ENCODE measurements at regions not wholly inside any gene's neighbourhood (a gene's known extent, or its start where the extent isn't known, plus 50 kb on each side); places are given as distances from the start of the nearest gene placed in this dataset.

DNA sequence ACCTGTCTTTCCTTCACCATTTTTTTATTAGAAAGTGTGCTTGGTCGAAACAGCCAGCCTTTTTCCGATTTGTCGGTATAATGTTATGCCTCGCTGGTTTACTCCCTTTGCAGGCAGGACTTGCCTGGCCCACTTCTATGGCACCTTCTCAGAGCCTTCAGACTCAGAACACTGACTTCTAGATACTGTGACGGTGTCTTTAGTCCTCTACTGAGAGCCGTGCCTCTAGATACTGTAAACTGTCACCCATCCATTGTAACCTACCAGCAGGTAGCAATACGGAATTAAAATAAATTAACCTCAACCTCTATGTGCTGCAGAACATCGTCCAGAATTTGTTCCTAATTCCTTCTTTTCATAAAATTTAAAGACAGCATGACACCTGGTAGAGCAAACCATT is 247.7 kb upstream of the TTC14 start:
- peak; percentile 23 for DNase-seq

DNA sequence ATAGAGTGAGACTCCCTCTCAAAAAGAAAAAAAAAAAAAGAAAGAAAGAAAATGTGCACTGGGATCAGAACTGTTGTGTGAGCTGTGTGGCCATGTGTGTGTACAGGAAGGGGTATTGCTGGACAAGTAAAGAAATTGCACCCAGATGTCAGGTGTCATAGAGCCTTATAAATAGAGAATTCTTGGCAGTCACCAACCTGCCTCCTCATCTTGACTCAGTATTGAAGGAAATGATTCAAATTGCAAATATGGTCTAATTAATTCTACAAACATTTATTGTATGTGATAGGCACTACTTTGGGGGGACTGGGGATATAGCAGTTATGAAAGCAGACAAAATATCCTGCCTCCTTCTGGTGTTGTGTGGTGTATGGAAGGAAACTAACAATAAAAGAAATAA is 243.8 kb upstream of the TTC14 start:
- DNase-seq, result no peak

DNA sequence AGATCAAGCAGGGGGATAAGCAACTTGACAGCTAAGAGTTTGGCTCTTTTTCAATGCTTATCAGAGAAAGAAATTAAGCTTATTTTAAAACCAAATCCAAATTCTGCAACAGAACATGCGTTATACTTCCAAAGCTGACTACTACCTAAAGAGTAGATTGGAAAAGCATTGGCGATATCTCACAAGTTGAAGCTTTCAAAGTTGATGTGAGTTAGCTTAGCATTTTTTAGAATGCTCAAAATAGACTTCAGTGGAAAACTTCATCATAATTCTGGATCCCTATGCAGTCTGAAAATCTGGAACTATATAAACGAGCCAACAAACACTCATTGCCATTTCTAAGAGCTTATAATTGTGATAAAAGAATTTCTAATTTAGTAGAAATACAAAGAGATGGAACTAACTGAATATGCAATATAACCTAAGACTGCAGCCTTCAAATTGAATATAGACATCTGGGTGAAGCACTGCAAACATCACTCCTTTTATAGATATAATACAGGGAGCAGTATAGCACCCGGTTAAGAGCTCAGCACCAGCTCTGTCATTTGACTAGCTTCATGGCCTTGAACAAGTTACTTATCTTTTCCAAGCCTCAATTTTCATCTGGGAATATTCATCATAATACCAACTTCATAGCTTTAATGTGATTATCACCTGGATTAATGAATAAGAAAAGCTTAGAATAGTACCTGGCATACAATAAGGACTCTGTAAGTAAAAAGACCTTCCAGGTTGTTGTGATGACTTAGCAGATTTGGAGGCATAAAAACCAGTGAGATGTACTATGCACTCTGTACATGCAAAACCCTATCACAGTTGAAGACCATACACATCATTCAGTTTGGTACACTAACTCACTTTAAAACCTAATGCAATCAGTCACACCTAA is 242.7 kb upstream of the TTC14 start:
- no peak for DNase-seq

DNA sequence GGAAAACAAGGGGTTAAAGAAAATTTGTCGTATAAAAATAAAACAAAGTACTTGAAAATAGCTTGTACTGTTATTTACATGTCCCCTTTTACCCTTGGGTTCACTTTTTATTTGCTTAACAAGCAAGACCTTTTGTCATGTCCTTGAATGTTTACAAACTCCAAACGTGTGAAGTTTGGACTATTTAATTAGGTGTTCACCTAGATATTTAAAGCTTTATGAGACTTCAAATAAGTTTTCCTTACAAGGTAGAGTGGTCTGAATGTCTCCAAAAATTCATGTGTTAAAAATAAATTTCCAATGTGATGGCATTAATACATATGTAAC is 242.0 kb upstream of the TTC14 start:
- no peak for DNase-seq

DNA sequence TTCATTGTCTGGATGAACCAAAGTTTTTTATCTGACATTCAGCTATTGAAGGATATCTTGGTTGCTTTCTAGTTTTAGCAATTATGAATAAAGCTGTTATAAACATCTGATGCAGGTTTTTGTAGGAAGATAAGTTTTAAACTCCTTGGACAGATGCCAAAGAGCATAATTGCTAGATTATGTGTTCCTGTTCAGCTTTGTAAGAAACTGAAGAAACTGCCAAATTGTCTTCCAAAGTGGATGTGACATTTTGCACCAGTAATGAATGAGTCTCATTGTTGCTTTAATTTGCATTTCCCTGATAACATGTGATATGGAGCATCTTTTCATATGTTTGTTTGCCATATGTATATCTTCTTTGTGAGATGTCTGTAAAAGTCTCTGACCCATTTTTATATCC is 239.9 kb upstream of the TTC14 start:
- peak; percentile 16 for DNase-seq

DNA sequence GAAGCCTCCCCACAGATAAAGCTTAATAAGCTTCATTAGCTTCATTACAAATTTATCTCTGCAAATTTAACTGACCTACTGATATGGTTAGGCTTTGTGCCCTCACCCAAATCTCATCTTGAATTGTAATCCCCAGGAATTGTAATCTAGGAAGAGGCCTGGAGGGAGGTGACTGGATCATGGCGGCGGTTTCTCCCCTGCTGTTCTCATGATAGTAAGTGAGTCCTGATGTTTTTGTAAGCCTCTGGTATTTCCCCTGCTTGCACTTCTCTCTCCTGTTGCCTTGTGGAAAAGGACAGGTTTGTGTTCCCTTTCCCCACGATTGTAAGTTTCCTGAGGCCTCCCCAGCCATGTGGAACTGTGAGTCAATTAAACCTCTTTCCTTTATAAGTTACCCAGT is 226.1 kb upstream of the TTC14 start:
- DNase-seq, result no peak

DNA sequence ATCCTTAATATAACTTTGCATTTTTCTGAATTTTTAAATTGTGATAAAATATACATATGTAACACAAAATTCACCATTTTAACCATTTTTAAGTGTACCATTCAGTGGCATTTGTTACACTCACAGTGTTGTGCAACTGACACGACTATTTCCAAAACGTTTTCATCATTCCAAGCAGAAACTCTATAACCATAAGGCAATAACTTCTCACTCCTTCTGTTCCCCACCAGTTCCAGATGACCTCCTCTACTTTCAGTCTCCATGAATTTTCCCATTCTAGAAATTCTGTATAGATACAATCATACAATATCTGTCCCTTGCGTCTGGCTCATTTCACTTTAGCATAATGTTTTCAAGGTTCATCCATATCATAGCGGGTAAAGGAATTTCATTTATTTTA is 223.5 kb upstream of the TTC14 start:
- no peak for DNase-seq

DNA sequence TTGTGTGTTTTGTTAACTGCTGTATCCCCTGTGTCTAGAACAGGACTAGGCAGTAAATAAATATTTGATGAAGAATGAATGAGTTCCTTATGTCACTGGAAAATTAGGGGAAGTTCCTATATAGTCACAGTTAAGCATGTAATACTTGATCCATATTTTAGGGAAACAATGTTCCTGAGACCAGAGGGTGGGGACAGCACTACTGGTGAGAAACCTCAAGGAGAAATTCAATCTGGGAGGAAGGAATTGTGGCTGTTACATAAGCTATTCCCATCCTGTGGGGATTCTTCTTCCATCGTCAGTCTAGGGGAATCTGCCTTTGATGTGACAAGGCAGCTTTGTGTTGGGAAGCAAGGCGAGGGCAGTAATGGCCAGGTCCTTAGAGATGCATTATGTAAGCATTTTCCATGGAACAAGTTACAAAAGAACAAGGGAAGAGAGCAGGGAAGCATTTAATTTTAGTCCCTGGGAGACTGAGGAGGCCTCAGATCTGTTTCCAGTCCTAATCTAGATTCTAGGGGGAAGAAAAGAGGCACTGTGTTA is 219.3 kb upstream of the TTC14 start:
- no peak for DNase-seq

DNA sequence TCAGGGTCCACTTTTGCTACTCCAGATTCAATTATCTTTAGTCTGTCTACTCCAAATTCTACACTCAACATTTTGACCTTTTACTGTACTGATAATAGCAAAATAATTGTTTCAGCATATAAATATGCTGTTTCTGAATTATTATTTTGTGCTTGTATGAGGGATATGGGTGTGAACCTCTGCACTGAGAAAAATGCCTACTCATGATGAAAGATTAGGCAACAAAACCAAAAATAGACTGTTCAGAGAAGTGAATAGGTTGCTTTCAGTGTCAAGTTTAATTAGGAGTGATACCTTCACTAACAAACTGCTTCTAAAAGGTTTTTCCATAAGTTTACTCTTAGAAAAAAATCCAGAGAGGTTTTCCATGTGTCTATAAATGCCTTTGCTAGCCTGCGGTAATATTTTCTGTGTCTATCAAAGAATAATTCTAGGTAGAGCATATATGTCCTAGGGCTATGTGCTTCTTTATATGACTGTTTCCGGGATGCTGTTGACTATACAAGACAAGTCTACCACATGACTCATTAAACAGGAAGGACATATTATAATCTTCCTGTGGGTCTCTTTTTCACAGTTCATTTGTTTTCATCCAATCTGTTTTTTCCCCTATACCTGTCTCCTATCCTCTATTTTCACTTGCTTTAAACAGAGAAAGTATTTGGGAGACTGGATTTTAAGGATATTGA is 218.5 kb upstream of the TTC14 start:
- DNase-seq, result no peak

DNA sequence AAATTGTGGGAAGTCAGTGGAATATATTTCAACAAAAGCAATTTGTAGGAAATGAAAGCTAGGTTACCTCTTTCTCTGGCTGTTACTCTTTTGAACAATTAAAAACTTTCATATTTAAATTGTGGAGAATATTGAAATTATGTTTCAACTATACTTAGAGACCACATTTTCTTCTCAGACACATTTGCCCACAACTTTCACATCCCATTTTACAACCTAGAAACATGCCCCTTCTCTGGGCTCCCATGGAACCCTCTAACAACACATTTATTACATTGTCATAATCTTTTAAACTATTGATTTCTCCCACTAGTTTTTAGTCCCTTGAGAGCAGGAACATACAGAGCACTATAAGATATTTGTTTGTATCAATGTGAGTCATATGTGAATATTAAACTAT is 211.7 kb upstream of the TTC14 start:
- DNase-seq, result no peak

DNA sequence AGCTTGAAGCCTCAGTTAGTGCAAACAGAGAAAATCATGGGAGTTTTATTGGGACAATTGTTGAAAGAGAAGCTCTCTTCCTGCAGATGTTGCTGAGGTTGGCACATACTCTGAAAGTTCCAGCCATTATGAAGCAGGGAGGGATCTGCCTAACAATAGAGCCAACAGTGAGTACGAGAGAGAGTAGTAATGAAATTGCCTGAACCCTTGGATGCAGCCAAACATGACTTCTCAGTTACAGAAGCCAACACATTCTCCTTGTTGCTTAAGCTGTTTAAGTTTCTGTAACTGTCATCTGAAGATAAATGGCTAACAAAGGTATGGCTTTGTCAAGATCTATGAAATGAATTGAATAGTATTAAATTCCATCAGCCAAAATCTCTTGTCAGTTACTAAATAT is 211.0 kb upstream of the TTC14 start:
- DNase-seq, result no peak

DNA sequence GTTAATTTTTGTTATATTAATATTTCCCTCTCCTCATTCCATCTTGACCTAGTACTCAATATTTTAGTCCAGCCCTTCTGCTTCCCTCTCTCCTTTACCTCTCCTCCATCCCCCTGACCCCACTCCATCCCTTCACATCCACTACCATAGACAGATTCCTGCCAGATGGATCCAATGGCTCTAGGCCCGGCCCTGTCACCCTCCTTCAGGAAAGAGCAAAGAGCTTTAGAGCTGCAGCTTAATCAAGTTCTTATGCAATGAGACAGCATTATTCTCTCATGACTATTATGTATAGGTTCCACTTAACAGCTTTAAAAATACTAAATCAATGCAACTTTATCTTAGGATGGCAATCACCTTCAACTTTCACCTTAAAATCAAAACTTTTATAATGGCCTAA is 200.7 kb upstream of the TTC14 start:
- no peak for DNase-seq

DNA sequence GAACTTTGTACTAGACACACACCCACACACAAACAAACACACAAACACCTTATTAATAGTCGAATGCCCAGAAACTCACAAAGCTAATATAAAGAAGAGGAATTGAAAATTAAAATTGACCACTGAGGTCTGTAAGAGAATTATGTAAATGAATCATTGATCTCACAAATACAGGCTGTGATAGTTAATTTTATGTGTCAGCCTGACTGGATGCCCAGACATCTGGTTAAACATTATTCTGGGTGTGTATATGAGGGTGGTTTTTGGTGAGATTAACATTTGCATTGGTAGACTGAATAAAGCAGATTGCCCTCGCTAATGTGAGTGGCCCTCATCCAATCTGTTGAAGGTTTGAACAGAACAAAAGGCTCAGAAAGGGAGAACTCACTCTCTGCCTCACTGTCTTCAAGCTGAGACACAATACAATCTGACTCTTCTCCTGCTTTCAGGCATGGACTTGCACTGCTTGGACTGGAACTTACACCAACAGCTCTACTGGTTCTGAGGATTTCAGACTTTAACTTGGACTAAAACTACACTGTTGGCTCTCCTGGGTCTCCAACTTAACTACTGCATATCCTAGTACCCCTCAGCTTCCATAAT is 199.4 kb upstream of the TTC14 start:
- DNase-seq, result no peak

DNA sequence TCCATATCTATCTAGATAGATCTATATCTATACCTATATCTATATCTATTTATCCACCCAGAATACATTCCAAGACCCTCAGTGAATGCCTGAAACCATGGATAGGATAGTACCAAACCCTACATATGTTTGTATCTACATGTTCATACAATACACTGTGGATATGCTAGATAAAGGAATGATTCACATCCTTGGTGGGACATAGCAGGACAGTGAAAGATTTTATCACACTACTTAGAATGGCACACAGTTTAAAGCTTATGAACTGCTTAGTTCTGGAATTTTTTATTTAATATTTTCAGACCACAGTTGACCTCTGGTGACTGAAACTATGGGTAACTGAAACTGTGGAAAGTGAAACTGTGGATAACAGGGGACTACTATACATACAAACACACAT is 198.8 kb upstream of the TTC14 start:
- no peak for DNase-seq

DNA sequence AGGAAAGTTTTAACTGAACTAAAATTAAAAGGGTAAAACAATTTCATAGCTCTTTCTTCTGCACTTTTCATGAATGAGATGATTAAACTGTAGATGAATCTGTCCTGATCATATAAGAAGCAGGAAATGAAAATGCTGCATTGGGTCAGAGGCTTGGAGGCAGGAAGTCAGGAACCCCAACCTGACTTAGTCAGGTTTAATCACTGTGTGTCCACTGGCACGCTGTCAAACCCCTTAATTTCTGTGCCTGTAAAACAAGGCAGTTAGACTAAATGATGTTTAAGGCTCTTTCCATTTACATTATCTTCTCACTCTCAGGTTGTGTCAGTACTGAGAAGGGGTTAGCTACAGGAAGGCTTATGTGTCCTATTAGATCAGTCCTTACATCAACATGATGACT is 193.3 kb upstream of the TTC14 start:
- DNase-seq, result no peak

DNA sequence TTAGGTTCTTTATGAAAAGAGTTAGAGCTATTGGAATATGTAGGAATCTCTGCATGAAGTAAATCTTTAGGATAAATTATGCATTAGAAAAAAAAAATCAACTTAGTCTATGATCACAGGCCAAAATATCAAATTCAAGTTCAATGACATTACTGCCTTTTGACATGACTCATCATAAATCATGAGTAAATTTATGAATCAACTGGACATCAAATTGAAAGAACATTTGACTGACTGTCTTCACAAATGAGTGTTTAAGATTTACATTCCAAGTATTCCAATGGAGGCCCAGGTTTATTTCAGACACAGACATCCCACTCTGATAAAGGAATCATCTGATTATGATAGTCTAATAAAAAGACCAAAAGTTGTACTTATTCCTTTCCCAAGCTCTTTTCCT is 192.8 kb upstream of the TTC14 start:
- DNase-seq, result no peak

DNA sequence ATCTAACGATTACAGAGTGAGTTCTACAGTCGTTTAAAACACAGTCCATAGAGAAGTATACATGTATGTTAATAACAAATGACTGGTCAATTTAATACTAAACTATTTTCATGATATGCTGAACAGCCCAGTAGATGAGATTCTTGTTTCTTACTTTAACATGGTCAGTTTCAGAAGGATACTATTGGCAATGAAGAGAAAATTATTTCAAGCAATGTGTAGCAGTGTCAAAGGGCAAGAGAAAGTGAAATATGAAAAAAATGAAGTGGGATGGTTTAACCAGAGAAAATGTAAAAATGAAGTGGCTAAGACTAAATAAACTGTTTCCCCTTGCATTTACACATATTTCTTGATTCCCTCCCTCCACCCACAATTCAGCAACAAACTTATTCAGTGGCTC is 192.1 kb upstream of the TTC14 start:
- DNase-seq, result no peak

DNA sequence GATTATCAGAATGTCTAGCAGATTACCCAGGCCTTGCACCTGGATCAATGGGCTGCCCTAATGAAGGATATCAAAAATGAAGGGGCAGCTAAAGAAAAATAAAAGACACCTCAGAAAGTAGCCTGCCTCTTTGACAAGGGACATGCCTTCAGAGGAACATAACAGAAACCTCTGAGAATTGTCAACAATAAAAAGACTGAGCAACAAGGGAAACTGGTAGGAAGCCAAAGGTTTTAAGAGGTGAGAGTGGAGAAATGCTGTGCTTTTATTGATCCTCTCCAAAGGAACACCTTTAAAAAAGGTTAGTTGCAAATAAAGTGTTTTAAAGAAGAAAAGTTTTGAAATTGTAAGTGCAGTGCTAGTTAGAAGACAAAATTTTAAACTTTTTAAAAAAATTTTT is 187.8 kb upstream of the TTC14 start:
- no peak for DNase-seq

DNA sequence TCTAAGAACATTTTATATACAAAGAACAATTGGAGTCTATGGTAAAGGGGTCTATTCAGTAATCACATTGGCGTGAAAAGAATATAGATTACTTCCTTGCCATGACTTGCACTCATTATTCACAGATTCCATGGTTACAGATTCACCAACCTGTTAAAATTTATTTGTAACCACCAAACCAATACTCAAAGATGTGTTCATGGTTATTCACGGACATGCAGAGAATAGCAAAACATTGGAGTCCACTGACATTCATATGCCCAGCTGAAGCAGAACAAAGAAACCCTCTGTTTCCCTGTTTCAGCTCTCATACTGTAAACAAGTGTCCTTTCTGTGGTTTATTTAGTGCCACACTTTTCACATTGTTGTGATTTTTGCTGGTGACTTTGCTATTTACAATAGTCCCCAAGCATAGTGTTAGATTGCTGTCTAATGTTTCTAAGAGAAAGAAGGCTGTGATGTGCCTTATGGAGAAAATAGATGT is 185.8 kb upstream of the TTC14 start:
- no peak for DNase-seq

DNA sequence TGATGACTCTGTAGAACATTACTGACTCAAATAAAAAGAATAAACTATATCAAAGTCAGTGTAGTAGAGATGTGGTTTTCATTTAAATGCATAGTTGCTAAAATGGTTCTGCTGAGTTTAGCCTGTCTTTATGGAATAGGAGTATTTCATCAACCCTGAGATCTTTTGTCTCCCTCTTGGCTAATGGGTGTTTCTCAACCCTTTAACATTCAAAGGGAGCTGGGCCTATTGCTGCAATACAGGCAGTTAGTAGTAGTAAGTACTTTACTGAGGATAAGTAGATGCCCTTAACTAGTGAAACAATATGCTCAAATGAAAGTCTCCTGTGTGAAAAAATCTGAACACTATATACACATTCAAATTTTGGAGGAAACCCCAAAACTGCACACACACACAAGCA is 184.7 kb upstream of the TTC14 start:
- no peak for DNase-seq

DNA sequence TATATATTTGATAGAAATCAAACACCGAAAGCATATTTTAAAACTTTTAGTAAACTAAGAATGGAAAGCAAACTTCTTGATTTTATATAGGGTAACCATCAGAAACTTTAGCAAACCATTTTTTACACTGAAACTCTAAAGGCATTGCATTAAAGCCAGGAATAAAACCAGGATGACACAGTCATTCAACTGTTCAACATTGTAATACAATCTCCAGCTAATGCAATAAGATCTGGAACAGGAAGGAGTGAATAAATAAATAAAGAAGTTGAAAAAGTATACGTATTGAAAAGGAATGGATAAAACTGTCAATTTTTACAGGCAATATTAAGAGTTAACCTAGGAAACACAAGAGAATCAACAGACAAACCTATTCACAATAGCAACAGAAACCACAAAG is 181.9 kb upstream of the TTC14 start:
- DNase-seq, result no peak

DNA sequence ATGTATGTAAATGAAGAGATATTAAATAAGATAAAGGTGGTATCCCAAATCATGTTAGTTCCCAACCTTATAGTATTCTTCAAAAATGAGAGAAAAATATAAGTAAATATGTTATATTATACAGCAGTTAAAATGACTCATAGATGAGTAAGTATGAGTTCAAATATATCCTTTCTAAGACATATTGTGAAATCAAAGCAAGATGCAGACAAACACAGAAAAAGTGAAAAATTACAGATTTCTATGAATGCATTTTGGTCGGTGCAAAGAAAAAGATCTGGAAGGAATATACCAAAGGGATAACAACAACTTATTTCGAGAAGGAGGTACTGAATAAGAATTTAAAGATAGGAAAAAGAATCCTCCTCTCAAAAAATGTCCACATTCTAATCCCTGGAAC is 181.2 kb upstream of the TTC14 start:
- DNase-seq, result no peak

DNA sequence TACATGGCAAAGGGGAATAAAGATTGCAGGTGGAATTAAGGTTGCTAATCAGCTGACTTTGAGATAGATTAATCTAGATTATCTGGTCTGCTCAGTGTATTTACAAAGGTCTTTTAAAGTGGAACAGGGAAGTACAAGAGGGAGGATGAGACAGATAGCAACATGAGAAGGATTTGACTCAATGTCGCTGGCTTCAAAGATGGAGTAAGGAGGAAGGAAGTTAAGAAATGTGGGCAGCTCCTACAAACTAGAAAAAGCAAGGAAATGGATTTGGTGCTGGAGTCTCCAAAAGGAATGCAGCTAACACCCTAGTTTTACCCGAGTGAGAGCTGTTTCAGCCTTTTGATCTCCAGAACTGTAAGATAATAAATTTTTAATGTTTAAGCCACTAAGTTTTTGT is 180.7 kb upstream of the TTC14 start:
- DNase-seq, result no peak

DNA sequence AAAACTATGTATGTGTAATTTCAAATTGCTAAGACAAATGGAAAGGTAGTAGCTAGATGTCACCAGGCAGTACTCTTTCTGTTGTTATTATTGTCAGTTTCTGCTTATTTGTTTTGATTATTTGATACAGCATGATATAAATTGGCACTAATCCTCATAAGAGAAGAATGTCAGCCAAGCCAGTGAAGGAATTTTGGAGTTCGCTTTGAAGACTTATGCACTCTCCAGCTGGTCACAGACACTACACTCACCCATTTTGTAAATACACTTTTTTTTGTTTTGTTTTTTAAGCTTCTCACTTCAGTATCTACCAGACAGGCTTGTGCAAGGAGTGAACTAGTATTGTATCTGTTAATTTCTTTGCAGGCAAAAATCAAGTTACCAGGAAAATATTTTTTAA is 180.2 kb upstream of the TTC14 start:
- no peak for DNase-seq

All from NCI-H2227 treated with DMSO at 0.1 percent for 48 hours (cell line).